A673 (cell line): ENCODE measurements at regions not wholly inside any gene's neighbourhood (a gene's known extent, or its start where the extent isn't known, plus 50 kb on each side); places are given as distances from the start of the nearest gene placed in this dataset.
"Not testable (repeated sequence)": the region's sequence is repeated elsewhere in the genome, so short reads cannot be mapped to it uniquely, and the experiment has no call there.

Experiments
- CTCF ChIP-seq: fragments of 300-800, 200-600 bp; sonication (generic); conservative IDR thresholded peaks from 2 replicates; pipeline ENCODE4 v1.5.1; 2017; ENCODE audit warnings: low read depth, mild to moderate bottlenecking, antibody characterized with exemption, low read length, moderate library complexity, mixed read lengths
- EZH2 ChIP-seq: fragments of 200-600 bp; sonication (generic); IDR thresholded peaks from 2 replicates; pipeline ENCODE4 v1.6.1; 2017; ENCODE audit warnings: borderline replicate concordance, low read depth, mild to moderate bottlenecking, mixed read lengths, antibody characterized with exemption, low read length; ENCODE audit not compliant: poor library complexity, severe bottlenecking

GRCh38 chr7:35915247-35915955 lies 114.5 kb downstream of the SEPTIN7 start:
- not testable (repeated sequence) for TF ChIP-seq CTCF, EZH2
